SK-N-SH (cell line): ENCODE measurements at regions not wholly inside any gene's neighbourhood (a gene's known extent, or its start where the extent isn't known, plus 50 kb on each side); places are given as distances from the start of the nearest gene placed in this dataset.

ENCODE experiments used
- CTCF ChIA-PET: fragments of 300-600, 350-600 bp; formaldehyde crosslinking; extraction: SDS; loops from one replicate; lab custom pipeline; 2021; lab: Yijun Ruan, JAX
- POLR2A ChIA-PET: fragments of 350-600 bp; sonication (Branson Sonifier 250); formaldehyde crosslinking; extraction: SDS; loops from one replicate; lab custom pipeline; 2020; ENCODE audit warnings: antibody characterized with exemption, inconsistent platforms; lab: Yijun Ruan, JAX
- DNase-seq: peaks from one replicate; pipeline ENCODE4 v3.0.0; 2012
- H2AFZ ChIP-seq: fragments of 200-600 bp; sonication (generic); 2 replicates; pipeline ENCODE4 v1.8.1; 2016; ENCODE audit warnings: antibody characterized with exemption, mild to moderate bottlenecking, low read depth
- H3F3A ChIP-seq: fragments of 200-600 bp; sonication (generic); replicated peaks from 2 replicates; pipeline ENCODE3; 2016; ENCODE audit warnings: antibody characterized with exemption, mild to moderate bottlenecking; ENCODE audit not compliant: insufficient read depth
- H3K27ac ChIP-seq, 2 experiments: fragments of 200-500 bp in 1 of 2; fragments of 200-600 bp in 1 of 2; sonication (Bioruptor generic) in 1 of 2; sonication (generic), shearing (Covaris generic) in 1 of 2; 2 replicates each; pipeline versions ENCODE4 v1.5.1 to v1.6.1; 2014 to 2016; ENCODE audit warnings: low read depth in 2 of 2, inconsistent platforms in 1 of 2, low read length in 1 of 2, mild to moderate bottlenecking in 1 of 2, mixed read lengths in 1 of 2
- H3K27me3 ChIP-seq: fragments of 200-600 bp; sonication (generic), shearing (Covaris generic); 2 replicates; pipeline ENCODE4 v1.6.1; 2016; ENCODE audit warnings: mixed run types; ENCODE audit not compliant: insufficient read depth
- H3K36me3 ChIP-seq, 2 experiments: fragments of 200-500 bp in 1 of 2; fragments of 200-600 bp in 1 of 2; sonication (Bioruptor generic) in 1 of 2; sonication (generic) in 1 of 2; replicated peaks in 1 of 2; 2 replicates each; pipeline versions ENCODE3 to v1.5.1; 2014 to 2016; ENCODE audit warnings: low read length in 1 of 2, mild to moderate bottlenecking in 1 of 2; ENCODE audit not compliant: insufficient read depth in 2 of 2, control insufficient read depth in 1 of 2
- H3K4me1 ChIP-seq, 2 experiments: fragments of 200-500 bp in 1 of 2; fragments of 200-600 bp in 1 of 2; sonication (Bioruptor generic) in 1 of 2; sonication (generic), shearing (Covaris generic) in 1 of 2; 2 replicates each; pipeline versions ENCODE4 v1.5.1 to v1.6.1; 2014 to 2016; ENCODE audit warnings: low read depth in 1 of 2, low read length in 1 of 2, mixed run types in 1 of 2; ENCODE audit not compliant: insufficient read depth in 2 of 2, control insufficient read depth in 1 of 2
- H3K4me2 ChIP-seq: fragments of 200-600 bp; sonication (generic), shearing (Covaris generic); 2 replicates; pipeline ENCODE4 v1.6.1; 2017; ENCODE audit warnings: mixed run types
- H3K4me3 ChIP-seq, 2 experiments: fragments of 200-500 bp in 1 of 2; fragments of 200-600 bp in 1 of 2; sonication (Bioruptor generic) in 1 of 2; sonication (generic), shearing (Covaris generic) in 1 of 2; 2 replicates each; pipeline versions ENCODE4 v1.5.1 to v1.8.1; 2014 to 2016; ENCODE audit warnings: low read depth in 2 of 2, inconsistent platforms in 1 of 2, low read length in 1 of 2, mild to moderate bottlenecking in 1 of 2, mixed read lengths in 1 of 2, moderate library complexity in 1 of 2
- H3K79me2 ChIP-seq: fragments of 200-600 bp; sonication (generic); 2 replicates; pipeline ENCODE4 v1.8.1; 2017; ENCODE audit warnings: mild to moderate bottlenecking; ENCODE audit not compliant: insufficient read depth
- H3K9ac ChIP-seq: fragments of 200-600 bp; sonication (generic); 2 replicates; pipeline ENCODE4 v1.6.1; 2017; ENCODE audit warnings: mixed run types
- H3K9me2 ChIP-seq: fragments of 200-600 bp; sonication (generic); 2 replicates; pipeline ENCODE4 v1.6.1; 2017; ENCODE audit warnings: mixed run types
- H3K9me3 ChIP-seq: fragments of 200-600 bp; sonication (generic); 2 replicates; pipeline ENCODE4 v1.6.1; 2017; ENCODE audit warnings: mixed run types, mild to moderate bottlenecking, moderate library complexity
- H4K20me1 ChIP-seq: fragments of 200-600 bp; sonication (generic); 2 replicates; pipeline ENCODE4 v1.6.1; 2017; ENCODE audit warnings: mild to moderate bottlenecking, mixed run types; ENCODE audit not compliant: insufficient read depth
- ELF1 ChIP-seq: IDR thresholded peaks from 2 replicates; pipeline ENCODE4 v1.4.0; 2012
- EZH2phosphoT487 ChIP-seq: fragments of 200-600 bp; sonication (generic); IDR thresholded peaks from 2 replicates; pipeline ENCODE4 v1.6.1; 2017; ENCODE audit warnings: low read depth, mixed run types, mild to moderate bottlenecking, antibody characterized with exemption, moderate library complexity, borderline replicate concordance
- FOSL2 ChIP-seq: IDR thresholded peaks from 2 replicates; pipeline ENCODE4 v1.4.0; 2012; ENCODE audit warnings: low read depth, mild to moderate bottlenecking, moderate library complexity, borderline replicate concordance
- FOXJ3 ChIP-seq: sonication (generic); formaldehyde crosslinking; IDR thresholded peaks from 2 replicates; pipeline ENCODE4 v1.5.1; 2020; ENCODE audit warnings: mild to moderate bottlenecking, missing genetic modification reagents
- GATA2 ChIP-seq: sonication (generic); formaldehyde crosslinking; IDR thresholded peaks from 2 replicates; pipeline ENCODE4 v1.5.0; 2020; ENCODE audit warnings: mild to moderate bottlenecking, missing genetic modification reagents
- JUND ChIP-seq: IDR thresholded peaks from 2 replicates; pipeline ENCODE4 v1.4.0; 2012
- MEF2A ChIP-seq: IDR thresholded peaks from 2 replicates; pipeline ENCODE4 v1.4.0; 2012; ENCODE audit warnings: low read depth, borderline replicate concordance
- MXI1 ChIP-seq: IDR thresholded peaks from 2 replicates; pipeline ENCODE4 v1.6.1; 2012; ENCODE audit warnings: mild to moderate bottlenecking, low read depth, low read length, improper control_type of control experiment
- NFIC ChIP-seq: IDR thresholded peaks from 2 replicates; pipeline ENCODE4 v1.4.0; 2012; ENCODE audit warnings: borderline replicate concordance
- NRF1 ChIP-seq: IDR thresholded peaks from 2 replicates; pipeline ENCODE4 v1.6.1; 2012; ENCODE audit warnings: low read depth, mild to moderate bottlenecking, low read length
- POLR2AphosphoS5 ChIP-seq: IDR thresholded peaks from 2 replicates; pipeline ENCODE4 v1.6.1; 2012; ENCODE audit warnings: low read depth, low read length
- RCOR1 ChIP-seq: fragments of 150-350 bp; IDR thresholded peaks from 2 replicates; pipeline ENCODE4 v1.6.1; 2017; ENCODE audit warnings: antibody characterized with exemption, low read length
- SMC3 ChIP-seq: IDR thresholded peaks from 2 replicates; pipeline ENCODE4 v1.6.1; 2012; ENCODE audit warnings: low read depth, low read length, improper control_type of control experiment
- TAF1 ChIP-seq: IDR thresholded peaks from 2 replicates; pipeline ENCODE4 v1.6.1; 2012; ENCODE audit warnings: low read depth, mild to moderate bottlenecking, low read length, moderate library complexity, borderline replicate concordance
- TEAD4 ChIP-seq: IDR thresholded peaks from 2 replicates; pipeline ENCODE4 v1.4.0; 2012; ENCODE audit warnings: mild to moderate bottlenecking, borderline replicate concordance; ENCODE audit not compliant: insufficient read depth
- WGBS: methylation state at CpG from one replicate; pipeline ENCODE4 v1.1.6; 2017; ENCODE audit warnings: low lambda C conversion rate; 5-methylcytosine and 5-hydroxymethylcytosine counted together
- TF ChIP-seq, protein P1 (sequence below): fragments of 200-600 bp; sonication (generic); IDR thresholded peaks from 2 replicates; pipeline ENCODE4 v1.6.1; 2017; ENCODE audit warnings: antibody characterized with exemption, mild to moderate bottlenecking, moderate library complexity
- TF ChIP-seq, protein P2 (sequence below): IDR thresholded peaks from 2 replicates; pipeline ENCODE4 v1.4.0; 2012; ENCODE audit warnings: low read depth, borderline replicate concordance
- TF ChIP-seq, protein P3 (sequence below): IDR thresholded peaks from 2 replicates; pipeline ENCODE4 v1.6.1; 2012; ENCODE audit warnings: mild to moderate bottlenecking, low read depth, low read length, moderate library complexity
- TF ChIP-seq, protein P4 (sequence below): IDR thresholded peaks from 2 replicates; pipeline ENCODE4; 2012

DNA sequence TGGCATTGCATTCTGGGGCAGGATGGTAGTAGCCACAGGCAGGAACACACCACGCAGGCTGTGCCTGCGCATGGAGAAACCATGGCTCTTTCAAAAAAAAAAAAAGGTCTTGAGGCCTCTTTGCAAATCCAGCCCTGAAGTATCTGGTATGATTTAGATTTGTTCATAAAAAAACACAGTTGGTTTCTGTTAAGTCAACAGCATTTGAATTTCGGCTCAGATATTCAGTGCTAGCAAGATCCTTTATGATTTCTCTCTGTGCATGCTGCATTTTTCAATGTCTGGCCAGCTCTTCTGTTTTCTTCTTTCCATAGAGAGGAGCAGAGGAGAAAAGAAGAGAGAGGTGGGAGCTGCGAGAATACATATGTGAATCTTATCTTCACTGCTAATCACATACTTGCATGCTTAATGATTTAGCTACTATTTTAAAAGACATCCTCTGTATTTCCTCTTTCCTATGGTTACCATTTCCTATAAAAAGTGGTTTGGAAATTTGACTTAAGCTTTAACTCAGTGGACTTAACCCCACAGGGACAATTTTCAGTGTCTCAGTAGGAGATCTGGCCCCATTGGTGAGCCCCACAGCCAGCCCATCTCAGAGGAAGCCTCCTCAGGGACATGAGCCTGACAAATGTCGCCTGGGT is 214.3 kb upstream of the APCDD1 start:
- no peak for DNase-seq
- Histone ChIP-seq H3K27ac (no peak overlapping the region), H3F3A (no peaks in the 10 kb centered on the region), H3K9me3 (no peaks in the 10 kb centered on the region), H3K4me2 (no peak overlapping the region), H3K79me2 (no peaks in the 10 kb centered on the region), H4K20me1 (no peaks in the 10 kb centered on the region), H3K4me1 (peaks cover 10% of the 10 kb centered on the region in 2 experiments; a peak in 2 of 4 replicates), H2AFZ (peak overlapping the region; percentile 18; the same call in 1 of the 2 replicates), H3K36me3 (no peaks in the 10 kb centered on the region), H3K9ac (no peak overlapping the region), H3K27me3 (no peaks in the 10 kb centered on the region), H3K9me2 (no peaks in the 10 kb centered on the region), H3K4me3 (no peak overlapping the region)
- TF ChIP-seq POLR2AphosphoS5 (no peak), FOSL2 (no peak), MEF2A (no peak), JUND (no peak), NRF1 (no peak), MXI1 (no peak), NFIC (no peak), SMC3 (no peak), ELF1 (no peak), TEAD4 (no peak), TAF1 (no peak), EZH2phosphoT487 (no peak), GATA2 (no peak), FOXJ3 (no peak), RCOR1 (no peak)
- TF ChIP-seq, protein P1, sequence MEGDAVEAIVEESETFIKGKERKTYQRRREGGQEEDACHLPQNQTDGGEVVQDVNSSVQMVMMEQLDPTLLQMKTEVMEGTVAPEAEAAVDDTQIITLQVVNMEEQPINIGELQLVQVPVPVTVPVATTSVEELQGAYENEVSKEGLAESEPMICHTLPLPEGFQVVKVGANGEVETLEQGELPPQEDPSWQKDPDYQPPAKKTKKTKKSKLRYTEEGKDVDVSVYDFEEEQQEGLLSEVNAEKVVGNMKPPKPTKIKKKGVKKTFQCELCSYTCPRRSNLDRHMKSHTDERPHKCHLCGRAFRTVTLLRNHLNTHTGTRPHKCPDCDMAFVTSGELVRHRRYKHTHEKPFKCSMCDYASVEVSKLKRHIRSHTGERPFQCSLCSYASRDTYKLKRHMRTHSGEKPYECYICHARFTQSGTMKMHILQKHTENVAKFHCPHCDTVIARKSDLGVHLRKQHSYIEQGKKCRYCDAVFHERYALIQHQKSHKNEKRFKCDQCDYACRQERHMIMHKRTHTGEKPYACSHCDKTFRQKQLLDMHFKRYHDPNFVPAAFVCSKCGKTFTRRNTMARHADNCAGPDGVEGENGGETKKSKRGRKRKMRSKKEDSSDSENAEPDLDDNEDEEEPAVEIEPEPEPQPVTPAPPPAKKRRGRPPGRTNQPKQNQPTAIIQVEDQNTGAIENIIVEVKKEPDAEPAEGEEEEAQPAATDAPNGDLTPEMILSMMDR, result no peak
- TF ChIP-seq, protein P2, sequence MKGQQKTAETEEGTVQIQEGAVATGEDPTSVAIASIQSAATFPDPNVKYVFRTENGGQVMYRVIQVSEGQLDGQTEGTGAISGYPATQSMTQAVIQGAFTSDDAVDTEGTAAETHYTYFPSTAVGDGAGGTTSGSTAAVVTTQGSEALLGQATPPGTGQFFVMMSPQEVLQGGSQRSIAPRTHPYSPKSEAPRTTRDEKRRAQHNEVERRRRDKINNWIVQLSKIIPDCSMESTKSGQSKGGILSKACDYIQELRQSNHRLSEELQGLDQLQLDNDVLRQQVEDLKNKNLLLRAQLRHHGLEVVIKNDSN, result no peak
- TF ChIP-seq, protein P3, sequence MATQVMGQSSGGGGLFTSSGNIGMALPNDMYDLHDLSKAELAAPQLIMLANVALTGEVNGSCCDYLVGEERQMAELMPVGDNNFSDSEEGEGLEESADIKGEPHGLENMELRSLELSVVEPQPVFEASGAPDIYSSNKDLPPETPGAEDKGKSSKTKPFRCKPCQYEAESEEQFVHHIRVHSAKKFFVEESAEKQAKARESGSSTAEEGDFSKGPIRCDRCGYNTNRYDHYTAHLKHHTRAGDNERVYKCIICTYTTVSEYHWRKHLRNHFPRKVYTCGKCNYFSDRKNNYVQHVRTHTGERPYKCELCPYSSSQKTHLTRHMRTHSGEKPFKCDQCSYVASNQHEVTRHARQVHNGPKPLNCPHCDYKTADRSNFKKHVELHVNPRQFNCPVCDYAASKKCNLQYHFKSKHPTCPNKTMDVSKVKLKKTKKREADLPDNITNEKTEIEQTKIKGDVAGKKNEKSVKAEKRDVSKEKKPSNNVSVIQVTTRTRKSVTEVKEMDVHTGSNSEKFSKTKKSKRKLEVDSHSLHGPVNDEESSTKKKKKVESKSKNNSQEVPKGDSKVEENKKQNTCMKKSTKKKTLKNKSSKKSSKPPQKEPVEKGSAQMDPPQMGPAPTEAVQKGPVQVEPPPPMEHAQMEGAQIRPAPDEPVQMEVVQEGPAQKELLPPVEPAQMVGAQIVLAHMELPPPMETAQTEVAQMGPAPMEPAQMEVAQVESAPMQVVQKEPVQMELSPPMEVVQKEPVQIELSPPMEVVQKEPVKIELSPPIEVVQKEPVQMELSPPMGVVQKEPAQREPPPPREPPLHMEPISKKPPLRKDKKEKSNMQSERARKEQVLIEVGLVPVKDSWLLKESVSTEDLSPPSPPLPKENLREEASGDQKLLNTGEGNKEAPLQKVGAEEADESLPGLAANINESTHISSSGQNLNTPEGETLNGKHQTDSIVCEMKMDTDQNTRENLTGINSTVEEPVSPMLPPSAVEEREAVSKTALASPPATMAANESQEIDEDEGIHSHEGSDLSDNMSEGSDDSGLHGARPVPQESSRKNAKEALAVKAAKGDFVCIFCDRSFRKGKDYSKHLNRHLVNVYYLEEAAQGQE, result no peak
- TF ChIP-seq, protein P4, sequence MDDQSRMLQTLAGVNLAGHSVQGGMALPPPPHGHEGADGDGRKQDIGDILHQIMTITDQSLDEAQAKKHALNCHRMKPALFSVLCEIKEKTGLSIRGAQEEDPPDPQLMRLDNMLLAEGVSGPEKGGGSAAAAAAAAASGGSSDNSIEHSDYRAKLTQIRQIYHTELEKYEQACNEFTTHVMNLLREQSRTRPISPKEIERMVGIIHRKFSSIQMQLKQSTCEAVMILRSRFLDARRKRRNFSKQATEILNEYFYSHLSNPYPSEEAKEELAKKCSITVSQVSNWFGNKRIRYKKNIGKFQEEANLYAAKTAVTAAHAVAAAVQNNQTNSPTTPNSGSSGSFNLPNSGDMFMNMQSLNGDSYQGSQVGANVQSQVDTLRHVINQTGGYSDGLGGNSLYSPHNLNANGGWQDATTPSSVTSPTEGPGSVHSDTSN, result no peak
- POLR2A ChIA-PET, result no interaction called here
- 46% methylated on average over 5 of the region's 5 CpGs for WGBS
- CTCF ChIA-PET, result no interaction called here
